HG03342 (cell line): ENCODE measurements at regions not wholly inside any gene's neighbourhood (a gene's known extent, or its start where the extent isn't known, plus 50 kb on each side); places are given as distances from the start of the nearest gene placed in this dataset.

Experiments
- ATAC-seq: cut with Tn5 transposase; IDR thresholded peaks from one replicate; pipeline ENCODE4 v1.9.1; 2021; ENCODE audit warnings: mild to moderate bottlenecking, moderate library complexity; ENCODE audit not compliant: unreplicated experiment

DNA sequence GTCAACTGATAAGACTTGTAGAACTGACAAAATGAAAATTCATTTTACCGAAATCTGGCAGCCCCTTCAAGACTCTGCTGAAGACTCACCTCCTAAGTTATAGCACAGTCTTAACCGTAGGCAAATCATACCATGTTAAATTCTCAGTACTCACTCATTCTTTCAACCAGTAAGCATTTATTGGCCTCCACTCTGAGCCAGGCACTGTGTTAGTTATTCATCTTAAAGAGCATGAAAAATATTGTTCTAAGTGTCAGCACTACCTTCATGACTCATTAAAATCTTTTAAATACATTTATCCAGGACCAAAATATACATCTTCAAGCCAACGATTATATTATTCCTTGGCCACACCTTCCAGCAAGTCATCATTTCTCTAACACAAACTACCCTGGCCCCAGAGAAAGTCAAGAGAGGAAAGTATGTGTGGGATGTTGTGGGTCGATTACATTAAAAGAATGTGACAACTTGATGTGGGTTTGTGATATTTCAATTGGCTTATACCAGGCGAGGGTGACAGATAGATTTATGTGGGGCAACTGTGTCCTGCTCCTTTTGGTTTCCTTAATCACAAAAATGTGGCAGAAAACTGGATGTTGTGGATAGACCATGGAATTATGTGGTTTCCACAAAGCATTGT lies 55.0 kb downstream of the TMEM30B start:
- ATAC-seq = no peak

DNA sequence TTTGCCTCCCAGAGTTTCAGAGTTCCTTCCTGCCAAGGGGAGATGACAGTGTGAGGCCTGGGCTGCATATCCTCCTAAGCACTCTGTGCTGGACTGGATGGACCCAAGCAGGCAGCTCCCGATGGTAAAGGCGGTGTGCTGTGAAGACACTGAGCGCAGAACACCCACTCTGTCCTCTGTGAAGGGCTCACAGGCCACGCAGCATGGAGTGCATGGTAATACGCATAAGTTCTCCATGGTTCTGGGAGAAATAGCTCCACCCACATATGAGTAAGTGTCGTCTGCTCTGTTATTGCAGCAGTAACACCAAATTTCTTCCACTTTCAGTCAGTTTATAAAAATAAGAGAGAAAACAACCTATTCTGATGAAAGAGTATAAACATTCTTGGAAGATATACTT lies 55.8 kb downstream of the TMEM30B start:
- ATAC-seq = no peak

DNA sequence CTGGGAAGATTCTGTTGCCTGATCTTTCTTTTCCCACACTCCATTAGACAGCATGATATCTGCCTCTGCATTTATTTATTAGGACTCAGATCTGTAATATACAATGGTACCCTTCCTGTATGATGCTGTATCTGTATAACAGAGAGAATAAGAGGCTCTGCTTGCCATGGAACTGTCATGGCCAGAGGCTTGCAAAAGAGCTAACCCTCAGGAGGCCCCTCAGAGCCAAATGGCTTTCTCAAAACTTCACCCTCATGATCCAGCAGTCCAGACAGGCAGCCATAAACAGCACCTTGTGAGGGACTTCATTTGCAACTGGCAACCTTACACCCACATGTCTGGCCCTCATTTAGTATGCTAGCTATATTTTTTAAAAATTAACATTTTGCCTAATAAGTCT lies 57.6 kb downstream of the TMEM30B start:
- ATAC-seq = no peak

DNA sequence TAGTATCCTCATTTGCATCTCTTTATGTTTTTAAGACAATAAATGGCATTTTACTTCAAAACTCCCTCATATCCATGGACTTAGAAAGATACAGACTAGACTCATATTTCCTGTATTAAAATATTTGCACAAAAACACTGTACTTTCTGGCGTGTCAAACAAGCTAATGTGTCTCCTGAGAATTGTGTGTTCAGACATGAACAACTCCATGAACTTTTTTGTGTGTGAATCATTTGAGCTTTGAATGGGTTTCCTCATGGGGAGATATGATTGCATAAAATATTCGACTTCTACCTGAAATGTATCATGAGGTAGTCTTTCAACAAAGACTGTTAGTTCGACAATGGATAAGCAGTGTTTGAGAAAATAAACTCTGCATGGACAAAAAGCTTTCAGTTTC lies 58.8 kb downstream of the TMEM30B start:
- ATAC-seq = no peak

DNA sequence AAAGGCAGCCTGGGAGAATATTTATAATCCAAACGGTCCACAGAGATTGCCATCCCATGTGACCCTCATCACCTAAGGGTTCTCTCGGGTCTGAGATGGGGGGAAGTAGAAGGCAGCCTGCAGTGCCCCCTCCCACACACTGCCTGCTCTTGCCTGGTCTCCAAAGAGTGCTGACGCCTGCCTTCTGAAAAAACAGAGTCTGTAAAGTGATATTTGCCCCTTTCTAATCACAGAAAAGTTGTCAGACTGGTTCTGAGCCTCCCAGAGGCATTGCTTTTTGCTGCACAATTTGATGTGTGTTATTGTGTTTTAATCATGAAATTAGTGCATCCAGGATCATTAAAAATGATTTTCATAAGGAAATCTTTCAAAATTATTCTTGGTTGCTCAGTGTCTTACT lies 59.2 kb downstream of the TMEM30B start:
- ATAC-seq = no peak

DNA sequence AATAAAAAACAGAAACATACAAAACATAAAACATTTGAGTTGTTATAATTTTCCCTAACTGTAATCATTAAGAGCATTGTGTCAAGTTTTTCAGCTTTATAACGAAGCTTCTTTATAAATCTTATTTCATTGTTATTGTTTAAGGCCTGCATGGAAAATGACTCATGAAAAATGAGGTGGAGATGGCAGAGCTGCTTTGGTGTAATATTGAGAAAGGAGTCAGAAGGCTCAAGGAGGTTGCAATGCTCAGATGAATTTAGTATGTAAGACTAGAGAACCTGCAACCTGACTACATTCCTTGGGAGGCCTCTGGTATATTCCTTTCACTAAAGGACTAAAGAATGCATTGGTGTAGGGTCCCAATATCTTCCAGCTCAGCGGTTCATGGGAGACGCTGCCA lies 61.5 kb downstream of the TMEM30B start:
- ATAC-seq = no peak

DNA sequence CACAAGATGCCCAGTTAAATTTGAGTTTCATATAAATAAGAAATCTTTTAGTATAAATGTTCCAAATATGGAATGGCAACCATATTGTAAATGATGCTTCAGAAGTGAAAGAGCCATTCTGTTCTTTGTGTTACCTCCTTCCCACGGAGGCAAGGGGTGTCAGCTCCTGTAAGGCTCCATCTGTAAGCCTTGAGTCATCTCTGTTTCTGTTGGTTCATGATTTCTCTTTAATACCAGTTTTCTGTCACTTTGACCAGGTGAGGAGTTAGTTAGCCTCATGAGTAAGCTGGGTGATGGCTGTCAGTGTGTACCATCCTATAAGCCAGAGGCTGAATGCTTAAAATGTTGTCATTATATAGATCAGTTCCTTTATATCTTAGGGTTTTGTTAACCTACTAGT lies 61.9 kb downstream of the TMEM30B start:
- no peak for ATAC-seq

DNA sequence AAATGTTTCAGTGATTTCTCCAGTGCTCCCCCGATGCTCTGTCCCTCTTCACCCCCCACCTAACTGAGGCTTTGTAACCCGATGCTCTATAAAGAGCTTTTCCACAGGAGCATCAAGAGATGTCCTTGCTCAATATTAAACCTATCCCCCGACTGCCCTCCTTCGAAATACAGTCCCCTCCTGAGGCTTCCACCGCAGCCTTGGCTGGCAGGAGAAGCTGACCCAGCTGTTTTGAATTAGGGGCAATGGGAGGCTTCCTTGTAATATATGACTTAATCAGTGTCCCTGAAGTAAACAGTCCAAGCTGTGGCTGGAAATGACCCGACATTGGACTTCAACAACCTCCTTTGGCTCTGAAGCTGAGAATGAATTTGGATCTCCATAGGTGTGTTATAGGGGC lies 62.4 kb downstream of the TMEM30B start:
- ATAC-seq = no peak

DNA sequence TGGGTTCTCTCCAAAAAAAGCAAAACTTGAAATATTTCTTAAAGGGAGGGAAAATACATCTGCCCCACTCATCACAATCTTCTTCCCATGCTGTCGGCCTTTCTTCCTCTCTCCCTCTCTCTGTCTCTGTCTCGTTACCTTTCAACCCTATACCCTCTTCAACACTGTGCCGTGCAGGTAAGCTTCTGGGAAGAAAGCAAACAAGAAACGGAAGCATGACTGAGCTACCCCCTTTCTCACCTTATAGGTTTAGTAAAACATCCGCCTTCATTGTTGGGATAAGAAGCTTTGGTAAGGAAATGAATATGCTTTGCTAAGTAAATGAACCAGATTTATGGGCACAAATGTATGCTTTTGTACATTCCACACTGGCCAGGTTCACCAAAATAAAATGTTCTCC lies 63.0 kb downstream of the TMEM30B start:
- no peak for ATAC-seq

DNA sequence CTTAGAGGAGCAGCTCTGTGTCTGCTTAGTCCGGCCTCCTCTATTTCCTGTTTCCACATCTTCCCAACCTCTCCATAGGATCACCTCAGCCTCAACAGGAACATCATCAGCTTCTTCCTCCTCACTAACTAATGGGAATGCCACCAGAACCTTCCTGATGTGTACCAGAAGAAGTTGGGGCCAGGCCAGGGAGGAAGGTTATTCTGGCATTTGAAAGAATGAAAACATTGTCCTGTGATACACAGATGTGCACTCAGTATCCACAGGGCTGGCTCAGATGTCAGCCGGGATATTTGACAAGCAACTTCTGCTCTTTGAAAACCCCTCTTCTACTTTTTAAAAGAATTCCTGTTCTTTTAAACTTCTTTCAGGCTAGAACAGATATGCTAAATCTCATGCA lies 63.6 kb downstream of the TMEM30B start:
- no peak for ATAC-seq

DNA sequence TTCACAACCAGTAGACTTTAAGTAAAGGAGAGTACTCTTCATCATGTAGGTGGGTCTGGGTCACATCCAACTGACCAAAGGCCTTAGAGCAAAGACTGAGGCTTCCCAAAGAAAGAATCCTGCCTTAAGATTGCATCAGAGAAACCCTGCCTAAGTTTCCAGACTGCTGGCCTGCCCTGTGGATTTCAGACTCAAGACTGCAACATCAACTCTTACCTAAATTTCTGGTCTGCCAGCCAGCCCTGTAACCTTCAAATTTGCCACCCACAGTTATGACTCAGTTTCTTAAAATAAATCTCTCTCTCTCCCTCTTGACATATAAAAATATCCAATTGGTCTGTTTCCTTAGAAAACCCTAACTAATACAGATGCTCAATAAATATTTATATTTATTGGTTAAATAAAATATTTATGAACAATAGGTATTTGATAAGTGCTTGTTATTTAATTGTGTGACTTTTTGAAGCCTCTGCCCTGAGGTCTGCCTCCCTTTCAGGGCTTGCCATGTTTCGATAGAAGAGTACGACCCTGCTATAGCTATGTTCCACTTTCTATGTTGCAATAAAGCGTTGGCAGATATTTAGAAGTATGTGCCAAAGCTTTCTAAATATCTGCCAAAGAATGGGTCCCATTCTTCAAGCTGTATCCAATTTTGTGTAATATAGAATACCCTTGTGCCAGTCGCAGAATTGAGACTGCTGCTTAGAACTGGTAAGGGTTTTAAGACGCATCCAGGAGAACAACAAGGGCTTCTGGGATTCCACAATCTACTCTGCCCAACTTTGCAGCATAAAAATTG lies 65.7 kb downstream of the TMEM30B start:
- ATAC-seq = no peak

DNA sequence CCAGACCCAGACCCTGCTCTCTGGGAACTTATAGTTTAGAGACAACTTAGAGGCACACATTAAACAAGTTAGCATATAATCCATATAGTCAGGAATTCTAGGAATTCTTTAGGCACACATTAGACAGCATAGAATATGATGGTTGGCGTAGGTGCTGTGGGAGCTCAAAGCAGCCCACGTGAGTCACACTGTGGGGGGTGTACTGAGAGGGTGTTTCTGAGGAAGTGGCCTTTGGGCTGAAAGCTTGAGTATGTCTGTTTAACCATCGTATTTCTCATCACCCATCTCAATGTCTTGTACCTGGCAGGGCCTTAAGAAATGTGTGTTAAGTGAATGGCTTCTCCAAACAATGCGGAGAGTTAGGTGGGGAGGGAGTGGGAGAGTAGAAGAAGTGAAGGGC lies 67.2 kb downstream of the TMEM30B start:
- no peak for ATAC-seq

DNA sequence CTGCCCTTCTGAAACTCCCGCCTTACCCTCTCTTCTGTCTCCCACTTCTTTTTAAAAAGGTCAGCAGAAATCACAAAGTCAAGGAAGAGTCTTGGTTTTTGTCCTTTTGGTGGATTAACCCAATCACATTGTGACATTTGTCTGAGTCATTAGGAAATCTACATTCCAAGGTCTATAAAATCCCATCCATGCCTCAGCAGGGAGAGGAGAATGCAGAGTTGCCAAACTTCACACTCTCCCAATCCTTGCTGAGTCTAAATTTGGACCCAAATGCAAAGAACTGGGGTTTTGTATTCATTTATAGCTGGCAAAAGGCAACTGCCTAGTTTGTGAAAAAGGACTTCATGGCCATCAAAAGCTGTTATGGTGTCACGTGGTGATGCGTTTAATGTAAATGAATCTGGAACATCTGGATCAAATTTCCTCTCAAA lies 67.9 kb downstream of the TMEM30B start:
- ATAC-seq = no peak

DNA sequence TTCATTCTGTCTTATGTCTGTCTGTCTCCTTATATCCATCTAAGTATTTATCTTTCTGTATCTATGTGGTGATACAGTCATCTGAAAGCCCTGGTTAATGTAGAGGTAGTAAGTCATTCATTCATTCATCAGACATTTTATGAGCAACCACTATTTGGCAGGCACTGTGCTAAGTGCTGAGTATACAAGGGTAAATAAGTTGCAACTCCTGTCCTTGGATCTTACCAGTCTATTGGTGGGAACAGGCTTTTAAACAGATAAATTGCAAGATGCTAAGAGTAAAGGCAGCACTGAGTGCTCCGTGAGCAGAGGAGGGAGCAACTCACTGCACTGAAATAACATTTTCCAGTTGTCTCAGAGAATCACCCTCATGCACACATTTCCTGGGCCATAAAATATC lies 68.6 kb downstream of the TMEM30B start:
- no peak for ATAC-seq

DNA sequence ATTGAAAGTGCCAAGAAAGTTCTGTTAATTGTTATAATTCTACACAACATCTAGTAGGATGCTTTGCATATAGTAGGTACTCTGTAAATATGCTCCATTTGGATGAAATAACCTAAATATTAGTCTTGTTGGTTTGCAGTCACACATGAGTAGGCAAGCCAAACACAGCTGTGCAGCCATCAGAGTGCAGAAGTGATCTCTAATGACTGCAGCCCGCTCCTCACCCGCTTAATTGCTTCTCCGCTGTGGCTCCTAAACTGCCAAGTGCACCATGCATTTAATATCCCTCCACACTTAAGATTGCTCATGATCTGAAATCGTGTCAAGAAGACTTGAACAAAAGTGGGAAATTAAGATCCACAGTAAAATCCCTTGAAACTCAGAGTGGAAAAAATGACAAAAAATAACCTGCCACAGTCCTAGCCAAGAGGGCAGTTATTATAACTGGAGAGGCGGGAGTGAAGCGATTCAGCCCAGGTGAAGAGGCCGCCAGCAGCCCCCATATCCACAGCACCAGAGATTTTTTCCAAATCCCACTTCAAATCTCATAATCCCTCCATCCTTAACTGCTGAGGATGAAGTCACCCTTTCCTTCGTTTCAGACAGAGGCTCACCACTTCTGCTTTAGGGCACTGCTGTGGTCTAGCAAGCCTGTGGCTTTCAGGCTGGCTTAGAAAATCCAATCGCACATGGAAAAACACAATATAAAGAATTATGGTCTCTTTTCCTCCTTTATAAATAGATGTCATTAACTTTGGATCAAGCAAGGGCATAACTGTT lies 69.5 kb downstream of the TMEM30B start:
- ATAC-seq = no peak

DNA sequence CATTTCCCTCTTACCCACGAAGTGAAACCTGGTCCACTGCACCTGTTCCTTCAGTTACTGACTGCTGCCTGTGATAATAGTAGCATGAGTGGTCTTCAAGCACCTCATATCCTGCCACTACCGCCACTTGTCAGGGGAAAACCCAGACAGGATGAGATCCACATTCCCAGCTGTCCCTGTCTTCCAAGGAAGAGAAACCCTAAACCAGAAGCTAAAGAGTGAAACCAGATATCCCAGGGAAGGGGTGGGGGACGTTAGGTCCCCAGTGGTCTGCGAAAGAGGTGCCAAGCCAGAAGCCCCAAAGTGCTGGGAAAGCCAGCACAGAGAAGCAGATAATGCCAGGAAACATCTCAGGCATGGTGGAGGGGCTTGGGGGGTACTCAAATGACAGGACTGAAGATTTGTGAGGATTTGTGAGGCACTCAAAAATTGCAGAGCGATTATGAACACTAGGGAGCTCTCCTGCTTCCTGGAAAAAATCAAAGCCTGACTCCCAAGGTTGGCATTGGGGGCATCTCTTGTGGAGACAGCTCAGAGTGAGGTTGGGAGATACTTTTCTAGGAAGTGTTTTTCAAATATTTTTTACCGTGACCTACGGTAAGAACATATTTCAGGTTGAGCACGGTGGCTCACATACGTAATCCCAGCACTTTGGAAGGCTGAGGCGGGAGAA lies 77.9 kb downstream of the TMEM30B start:
- ATAC-seq = no peak

DNA sequence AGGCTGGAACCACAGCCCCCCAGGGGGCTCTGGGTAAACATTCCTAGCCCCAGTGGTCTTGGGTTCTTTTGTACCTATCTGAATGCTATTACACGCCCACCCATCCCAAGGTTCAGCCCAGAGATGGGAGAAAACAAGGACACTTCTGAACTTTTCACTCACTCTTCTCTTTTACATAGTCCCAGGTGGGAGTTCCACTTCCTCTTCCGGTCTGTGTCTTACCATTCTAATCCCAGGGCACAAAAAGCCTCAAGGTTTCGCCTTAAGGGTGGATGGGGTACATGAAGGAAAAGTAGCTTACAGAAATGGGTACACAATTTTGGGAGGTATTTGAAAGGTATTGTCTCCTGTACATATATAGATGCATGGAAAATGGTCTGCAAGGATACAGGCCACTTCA lies 79.0 kb downstream of the TMEM30B start:
- no peak for ATAC-seq

DNA sequence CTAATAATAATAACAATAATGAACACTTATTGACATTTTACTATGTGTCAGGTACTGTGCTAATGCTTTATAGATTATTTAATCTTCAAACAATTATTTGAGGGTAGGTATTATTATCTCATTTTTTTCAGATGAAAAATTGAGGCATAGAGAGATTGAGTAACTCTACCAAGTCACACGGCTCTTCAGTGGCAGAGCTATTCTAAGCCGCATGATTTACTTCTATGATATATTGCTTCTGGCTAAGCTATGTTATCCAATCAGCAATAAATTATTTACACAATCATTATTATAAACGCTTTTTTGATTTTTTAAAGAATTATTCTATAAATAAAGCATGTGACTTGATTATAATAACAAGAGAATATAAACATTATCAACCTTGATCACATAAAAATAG lies 80.0 kb downstream of the TMEM30B start:
- no peak for ATAC-seq

DNA sequence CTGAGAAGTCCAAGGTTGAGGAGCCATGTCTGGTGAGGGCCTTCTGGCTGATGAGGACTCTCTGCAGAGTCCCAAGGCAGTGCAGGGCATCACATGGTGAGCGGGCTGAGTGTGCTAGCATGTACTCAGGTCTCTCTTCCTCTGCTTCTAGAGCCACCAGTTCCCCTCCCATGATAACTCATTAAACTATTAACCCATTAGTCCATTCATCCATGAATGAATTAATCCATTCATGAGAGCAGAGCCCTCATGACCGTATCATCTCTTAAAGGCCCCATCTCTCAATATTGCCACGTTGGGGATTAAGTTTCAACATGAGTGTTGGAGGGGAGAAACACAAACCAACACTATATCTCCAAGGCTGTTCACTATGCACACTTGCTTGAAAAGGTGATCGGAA lies 83.7 kb downstream of the TMEM30B start:
- ATAC-seq = no peak

DNA sequence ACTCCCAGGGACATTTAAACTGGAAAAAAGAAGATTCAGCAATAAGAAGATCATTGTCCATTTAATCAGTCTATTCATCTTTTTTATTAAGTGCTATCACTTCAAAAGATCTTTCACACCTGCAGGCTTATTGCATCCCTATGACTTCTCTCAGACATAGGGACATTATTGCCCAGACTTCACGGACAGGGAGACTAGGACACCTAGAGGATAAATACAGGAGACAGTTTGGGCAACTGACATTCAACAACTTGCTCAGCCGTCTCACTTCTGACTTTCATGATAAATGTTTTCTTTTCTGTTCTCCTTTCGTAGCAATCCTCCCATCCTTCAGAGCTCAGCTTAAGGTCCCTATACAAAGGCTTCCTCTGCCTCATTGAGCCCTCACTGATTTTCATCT lies 84.3 kb downstream of the TMEM30B start:
- ATAC-seq = no peak

DNA sequence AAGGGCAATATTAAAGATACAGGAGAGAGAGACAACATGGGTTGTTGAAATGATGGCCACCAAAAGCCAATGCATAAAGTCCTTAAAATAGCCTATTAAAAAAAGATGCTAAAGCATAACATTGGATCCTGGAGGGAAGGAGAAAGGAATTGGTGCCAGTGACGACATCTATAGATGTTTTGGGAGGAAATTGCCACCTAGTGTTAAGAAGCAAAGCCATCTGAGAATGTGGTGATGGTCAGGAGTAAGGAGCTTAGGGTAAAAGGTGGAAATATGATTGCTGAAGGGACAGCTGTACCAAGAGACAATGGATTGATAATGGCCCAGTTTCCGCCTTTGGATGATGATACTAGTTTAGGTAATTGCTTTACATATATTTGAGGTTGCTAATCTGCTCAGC lies 85.1 kb downstream of the TMEM30B start:
- ATAC-seq = no peak
